ENCODE measurements at regions not wholly inside any gene's neighbourhood (a gene's known extent, or its start where the extent isn't known, plus 50 kb on each side); places are given as distances from the start of the nearest gene placed in this dataset.

- H3K36me3 ChIP-seq = no peaks in the 10 kb centered on the region
These were observed 434.2 kb downstream of the ZNF521 start for GRCh38 chr18:24917767-24918166.

GRCh38 chr18:24918257-24918656 is 433.7 kb downstream of the ZNF521 start:
- intact Hi-C loops (cut with DNase I; ENCODE audit: low total_unique reads) = loop anchor here (5.0 kb wide), 1 partner anchor 1454 kb away; no protein-coding TSS in a partner anchor
- Histone ChIP-seq H3K27ac (no peak overlapping the region), H3K27me3 (no peaks in the 10 kb centered on the region), H3K36me3 (no peaks in the 10 kb centered on the region), H3K4me1 (no peaks in the 10 kb centered on the region), H3K4me3 (no peak overlapping the region), H3K9me3 (no peaks in the 10 kb centered on the region)
- no peak for DNase-seq (ENCODE audit: low spot score in 2 of 2)
- TF ChIP-seq CTCF (IDR thresholded peaks at IDR 0.05) (no peak), POLR2AphosphoS5 (IDR thresholded peaks at IDR 0.05) (no peak), POLR2A (IDR thresholded peaks at IDR 0.05) (no peak)

More at GRCh38 chr18:24917767-24918166, 434.2 kb downstream of the ZNF521 start:
- Histone ChIP-seq H3K9me3 (no peaks in the 10 kb centered on the region), H3K27me3 (no peaks in the 10 kb centered on the region), H3K4me1 (no peaks in the 10 kb centered on the region), H3K4me3 (no peak overlapping the region), H3K27ac (no peak overlapping the region)
- no peak for DNase-seq (ENCODE audit: low spot score in 2 of 2)
- no peak for TF ChIP-seq POLR2AphosphoS5 (IDR thresholded peaks at IDR 0.05)
- no peak for TF ChIP-seq CTCF (IDR thresholded peaks at IDR 0.05)
- TF ChIP-seq POLR2A (IDR thresholded peaks at IDR 0.05) = no peak
- intact Hi-C loops (cut with DNase I; ENCODE audit: low total_unique reads) = loop anchor here (5.0 kb wide), 1 partner anchor 1455 kb away; no protein-coding TSS in a partner anchor

DNA sequence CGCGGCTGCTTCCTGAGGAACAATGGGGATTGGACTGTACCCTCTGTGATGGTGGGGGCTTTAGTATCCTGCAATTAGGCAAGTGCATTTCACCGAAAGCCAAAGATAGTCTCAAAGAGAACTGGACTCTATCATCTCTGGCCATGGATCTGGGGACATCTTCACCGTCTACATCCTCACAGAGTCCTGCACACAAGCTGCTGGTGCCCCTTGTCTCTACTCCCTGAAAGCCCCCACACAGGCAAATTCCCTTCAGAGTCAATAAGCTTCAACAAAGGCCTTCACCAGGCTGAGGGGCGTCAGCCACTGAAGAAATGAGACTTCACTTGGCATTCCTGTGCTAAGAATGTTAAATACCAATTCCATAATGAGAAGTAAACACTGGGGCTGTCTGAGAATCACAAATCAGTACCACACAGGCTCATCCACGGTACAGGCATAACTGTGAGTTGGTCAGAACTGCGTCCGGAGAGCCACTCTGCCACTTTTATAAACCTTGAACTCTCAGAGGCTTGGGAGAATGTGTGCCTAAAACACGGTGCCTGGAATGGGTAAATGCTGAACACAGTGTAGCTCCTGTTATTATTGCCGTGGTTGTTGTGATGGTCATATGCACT is 432.7 kb downstream of the ZNF521 start:
- no peak for DNase-seq (ENCODE audit: low spot score in 2 of 2)
- H3K4me1 ChIP-seq = no peaks in the 10 kb centered on the region

GRCh38 chr18:24922491-24922890 is 429.5 kb downstream of the ZNF521 start:
- intact Hi-C loops (cut with DNase I; ENCODE audit: low total_unique reads) = no loop called here
- TF ChIP-seq POLR2AphosphoS5 (IDR thresholded peaks at IDR 0.05) = no peak
- no peak for TF ChIP-seq CTCF (IDR thresholded peaks at IDR 0.05)
- TF ChIP-seq POLR2A (IDR thresholded peaks at IDR 0.05) = no peak
- H3K9me3 ChIP-seq = no peaks in the 10 kb centered on the region
- H3K36me3 ChIP-seq = no peaks in the 10 kb centered on the region
- DNase-seq (ENCODE audit: low spot score in 2 of 2) = no peak
- H3K4me1 ChIP-seq = no peaks in the 10 kb centered on the region
- H3K27me3 ChIP-seq = no peaks in the 10 kb centered on the region
- H3K27ac ChIP-seq = no peak overlapping the region
- H3K4me3 ChIP-seq = no peak overlapping the region

More for the DNA sequence above, 432.7 kb downstream of the ZNF521 start:
- no peaks in the 10 kb centered on the region for H3K36me3 ChIP-seq
- no peaks in the 10 kb centered on the region for H3K27me3 ChIP-seq
- no peak overlapping the region for H3K27ac ChIP-seq
- TF ChIP-seq CTCF (IDR thresholded peaks at IDR 0.05) = no peak
- no peak for TF ChIP-seq POLR2AphosphoS5 (IDR thresholded peaks at IDR 0.05)
- TF ChIP-seq POLR2A (IDR thresholded peaks at IDR 0.05) = no peak
- no peak overlapping the region for H3K4me3 ChIP-seq
- no peaks in the 10 kb centered on the region for H3K9me3 ChIP-seq
- intact Hi-C loops (cut with DNase I; ENCODE audit: low total_unique reads) = loop anchor here (5.0 kb wide), 1 partner anchor 1453 kb away; no protein-coding TSS in a partner anchor

DNA sequence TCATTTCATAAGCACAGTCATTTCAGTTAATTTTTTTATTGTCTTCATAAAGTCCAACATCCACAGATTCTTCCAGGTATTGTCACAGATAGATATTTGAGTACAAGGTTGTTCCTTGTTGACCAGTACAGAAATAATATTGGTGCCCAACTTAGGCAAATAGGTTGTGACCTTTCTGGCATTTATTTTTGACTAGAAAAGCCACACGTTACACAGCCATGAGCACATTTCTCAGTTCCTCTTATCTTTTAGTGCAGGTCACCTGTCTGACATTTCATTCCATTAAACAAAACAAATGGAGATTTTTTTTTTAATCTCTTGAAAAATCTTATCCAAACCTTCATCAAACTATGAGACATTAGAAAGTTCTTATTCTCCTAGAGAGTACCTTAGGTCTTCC is 428.8 kb downstream of the ZNF521 start:
- H3K27me3 ChIP-seq = no peaks in the 10 kb centered on the region
- DNase-seq (ENCODE audit: low spot score in 2 of 2) = no peak
- no peak overlapping the region for H3K4me3 ChIP-seq
- no peaks in the 10 kb centered on the region for H3K4me1 ChIP-seq
- intact Hi-C loops (cut with DNase I; ENCODE audit: low total_unique reads) = no loop called here
- H3K27ac ChIP-seq = no peak overlapping the region
- H3K9me3 ChIP-seq = no peaks in the 10 kb centered on the region
- no peaks in the 10 kb centered on the region for H3K36me3 ChIP-seq
- no peak for TF ChIP-seq POLR2AphosphoS5 (IDR thresholded peaks at IDR 0.05)
- no peak for TF ChIP-seq POLR2A (IDR thresholded peaks at IDR 0.05)
- no peak for TF ChIP-seq CTCF (IDR thresholded peaks at IDR 0.05)
